ENCODE measurements at regions not wholly inside any gene's neighbourhood (a gene's known extent, or its start where the extent isn't known, plus 50 kb on each side); places are given as distances from the start of the nearest gene placed in this dataset.

- TF ChIP-seq CTCF (IDR thresholded peaks at IDR 0.05; ENCODE audit: insufficient read depth, low read length, poor library complexity, severe bottlenecking) (no peak), EZH2phosphoT487 (conservative IDR thresholded peaks at IDR 0.05; ENCODE audit: low read length) (no peak)
These were observed 68.4 kb upstream of the SLCO3A1 start for GRCh38 chr15:91784973-91785709.

Data from SU-DHL-6 (cell line).